ENCODE measurements at regions not wholly inside any gene's neighbourhood (a gene's known extent, or its start where the extent isn't known, plus 50 kb on each side); places are given as distances from the start of the nearest gene placed in this dataset.

- H3K27ac Mint-ChIP-seq = no peak overlapping the region
- H3K9me3 Mint-ChIP-seq = no peaks in the 10 kb centered on the region
- H3K27me3 Mint-ChIP-seq = no peaks in the 10 kb centered on the region
- H3K36me3 Mint-ChIP-seq = no peaks in the 10 kb centered on the region
- H3K4me3 Mint-ChIP-seq = no peak overlapping the region
- DNase-seq = no peak
- H3K4me1 Mint-ChIP-seq = no peaks in the 10 kb centered on the region
- no peak for ATAC-seq (ENCODE audit: low read depth in 2 of 2)
These were observed 120.9 kb upstream of the MIS18BP1 start for GRCh38 chr14:45373877-45374276.

GRCh38 chr14:45364565-45365156 lies 111.7 kb upstream of the MIS18BP1 start:
- ATAC-seq (ENCODE audit: low read depth in 2 of 2) (no peak), DNase-seq (no peak)
- no peaks in the 10 kb centered on the region for H3K36me3 Mint-ChIP-seq
- H3K4me1 Mint-ChIP-seq = no peaks in the 10 kb centered on the region
- H3K4me3 Mint-ChIP-seq = no peak overlapping the region
- no peak overlapping the region for H3K27ac Mint-ChIP-seq
- no peaks in the 10 kb centered on the region for H3K9me3 Mint-ChIP-seq
- H3K27me3 Mint-ChIP-seq = no peaks in the 10 kb centered on the region

GRCh38 chr14:45362505-45362904 lies 109.5 kb upstream of the MIS18BP1 start:
- ATAC-seq (ENCODE audit: low read depth in 2 of 2) = no peak
- no peak for DNase-seq
- Mint-ChIP-seq H3K4me3 (no peak overlapping the region), H3K27ac (no peak overlapping the region), H3K36me3 (no peaks in the 10 kb centered on the region), H3K9me3 (no peaks in the 10 kb centered on the region), H3K27me3 (no peaks in the 10 kb centered on the region), H3K4me1 (no peaks in the 10 kb centered on the region)

GRCh38 chr14:45361727-45362126 lies 108.7 kb upstream of the MIS18BP1 start:
- ATAC-seq (ENCODE audit: low read depth in 2 of 2) = no peak
- no peaks in the 10 kb centered on the region for H3K4me1 Mint-ChIP-seq
- H3K27ac Mint-ChIP-seq = no peak overlapping the region
- DNase-seq = no peak
- no peak overlapping the region for H3K4me3 Mint-ChIP-seq
- no peaks in the 10 kb centered on the region for H3K36me3 Mint-ChIP-seq
- no peaks in the 10 kb centered on the region for H3K9me3 Mint-ChIP-seq
- no peaks in the 10 kb centered on the region for H3K27me3 Mint-ChIP-seq

GRCh38 chr14:45359746-45360145 lies 106.7 kb upstream of the MIS18BP1 start:
- Mint-ChIP-seq H3K36me3 (no peaks in the 10 kb centered on the region), H3K4me3 (no peak overlapping the region), H3K9me3 (peaks cover 0 to 6% (median 2%) of the 10 kb centered on the region in 7 donors), H3K4me1 (no peaks in the 10 kb centered on the region), H3K27ac (no peak overlapping the region), H3K27me3 (no peaks in the 10 kb centered on the region)
- DNase-seq = no peak
- ATAC-seq (ENCODE audit: low read depth in 2 of 2) = no peak

GRCh38 chr14:45332360-45332988 lies 79.5 kb upstream of the MIS18BP1 start:
- Mint-ChIP-seq H3K4me3 (no peak overlapping the region), H3K9me3 (peaks cover 11 to 35% (median 21%) of the 10 kb centered on the region in 7 donors), H3K27ac (no peak overlapping the region), H3K4me1 (no peaks in the 10 kb centered on the region), H3K36me3 (peaks cover 12 to 17% of the 10 kb centered on the region in 2 donors), H3K27me3 (peaks cover 0 to 9% (median 0%) of the 10 kb centered on the region in 3 donors)
- DNase-seq (no peak), ATAC-seq (ENCODE audit: low read depth in 2 of 2) (no peak)

- no peaks in the 10 kb centered on the region for H3K4me1 Mint-ChIP-seq
- peaks cover 5 to 20% (median 13%) of the 10 kb centered on the region in 7 donors for H3K9me3 Mint-ChIP-seq
- H3K27ac Mint-ChIP-seq = no peak overlapping the region
- no peak for DNase-seq
- H3K36me3 Mint-ChIP-seq = peaks cover 6 to 20% of the 10 kb centered on the region in 2 donors
- ATAC-seq (ENCODE audit: low read depth in 2 of 2) = no peak
- H3K4me3 Mint-ChIP-seq = no peak overlapping the region
- peaks cover 5 to 8% (median 7%) of the 10 kb centered on the region in 3 donors for H3K27me3 Mint-ChIP-seq
These were observed 55.9 kb upstream of the MIS18BP1 start for GRCh38 chr14:45308745-45309397.

All from naive B cell (primary cell).